ENCODE measurements at regions not wholly inside any gene's neighbourhood (a gene's known extent, or its start where the extent isn't known, plus 50 kb on each side); places are given as distances from the start of the nearest gene placed in this dataset.

DNA sequence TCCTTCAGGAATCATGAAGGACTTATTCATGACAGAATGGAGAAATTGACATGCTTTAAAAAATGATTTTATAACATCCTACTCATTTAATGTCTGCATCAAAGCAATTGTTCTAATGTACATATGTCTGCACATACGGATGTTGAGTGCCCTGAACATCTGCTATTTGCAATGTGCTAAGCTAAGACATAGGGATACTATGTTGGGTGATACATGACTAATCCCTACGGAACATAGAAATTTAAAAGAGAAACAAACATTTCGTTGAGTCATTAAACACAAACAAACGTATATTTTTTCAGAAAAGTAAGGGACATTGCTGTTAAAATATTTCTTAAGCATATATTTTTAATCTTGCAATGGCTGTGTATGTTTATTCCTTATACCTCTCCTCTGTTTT, 686.5 kb upstream of the ADAMTS16 start:
- Histone ChIP-seq H3K79me1 (ENCODE audit: insufficient read depth, low read depth, low read length, poor library complexity, severe bottlenecking) (no peaks in the 10 kb centered on the region), H3K56ac (ENCODE audit: insufficient read length, low read depth, low read length) (no peak overlapping the region), H3K9me3 (ENCODE audit: control insufficient read depth, low read depth, low read length) (no peaks in the 10 kb centered on the region), H4K91ac (ENCODE audit: insufficient read length, low read depth, low read length) (no peak overlapping the region), H3K27me3 (ENCODE audit: insufficient read depth, low read length) (no peaks in the 10 kb centered on the region), H2AFZ (ENCODE audit: low read length) (no peak overlapping the region), H3K23ac (ENCODE audit: insufficient read length, low read depth, low read length) (no peak overlapping the region), H2AK5ac (ENCODE audit: insufficient read length, low read length) (no peak overlapping the region), H3K4ac (ENCODE audit: low read depth, low read length) (no peak overlapping the region), H2BK120ac (ENCODE audit: low read depth, low read length, poor library complexity, severe bottlenecking) (no peak overlapping the region), H2BK5ac (ENCODE audit: insufficient read length, low read length) (no peak overlapping the region), H2BK15ac (ENCODE audit: low read depth, low read length) (no peak overlapping the region), H3K79me2 (ENCODE audit: insufficient read depth, low read length) (no peaks in the 10 kb centered on the region), H4K5ac (ENCODE audit: insufficient read length, low read depth, low read length) (no peak overlapping the region), H3T11ph (ENCODE audit: low read length) (no peak overlapping the region), H4K20me1 (ENCODE audit: control insufficient read depth, insufficient read depth, insufficient read length) (no peaks in the 10 kb centered on the region), H3K18ac (ENCODE audit: insufficient read length, low read depth, low read length) (no peak overlapping the region), H3K14ac (ENCODE audit: insufficient read depth, low read length) (no peak overlapping the region), H2BK20ac (ENCODE audit: low read depth, low read length, poor library complexity, severe bottlenecking) (no peak overlapping the region), H4K8ac (replicated peaks; ENCODE audit: insufficient read length, low read depth, low read length) (no peak overlapping the region), H3K4me2 (ENCODE audit: insufficient read depth, insufficient read length, low read length) (no peak overlapping the region), H2BK12ac (ENCODE audit: insufficient read length, low read depth, low read length) (no peak overlapping the region), H3K4me1 (ENCODE audit: insufficient read depth, low read length) (no peaks in the 10 kb centered on the region), H3K27ac (ENCODE audit: insufficient read length, low read depth, low read length) (no peak overlapping the region), H3K23me2 (ENCODE audit: insufficient read length, low read depth, low read length, poor library complexity, severe bottlenecking) (no peaks in the 10 kb centered on the region), H3K9ac (ENCODE audit: extremely low read depth, insufficient read length, low read length) (no peak overlapping the region)
- no peak overlapping the region for H3K27ac Mint-ChIP-seq
- no peaks in the 10 kb centered on the region; a peak in 1 of 5 replicates for H3K9me3 Mint-ChIP-seq
- WGBS (ENCODE audit: extremely low coverage, insufficient read length, low lambda C conversion rate), result no CpG with 5 or more reads among the region's 4 CpGs
- H3K4me1 Mint-ChIP-seq, result no peaks in the 10 kb centered on the region
- H3K36me3 Mint-ChIP-seq (ENCODE audit: insufficient read depth in 1 of 3, low read depth in 3 of 3), result no peaks in the 10 kb centered on the region
- H3K4me3 Mint-ChIP-seq, result no peak overlapping the region
- no peak for DNase-seq
- no peaks in the 10 kb centered on the region; the same call in 1 of the 2 replicates for H3K27me3 Mint-ChIP-seq (ENCODE audit: low read depth)
- TF ChIP-seq, protein P1, sequence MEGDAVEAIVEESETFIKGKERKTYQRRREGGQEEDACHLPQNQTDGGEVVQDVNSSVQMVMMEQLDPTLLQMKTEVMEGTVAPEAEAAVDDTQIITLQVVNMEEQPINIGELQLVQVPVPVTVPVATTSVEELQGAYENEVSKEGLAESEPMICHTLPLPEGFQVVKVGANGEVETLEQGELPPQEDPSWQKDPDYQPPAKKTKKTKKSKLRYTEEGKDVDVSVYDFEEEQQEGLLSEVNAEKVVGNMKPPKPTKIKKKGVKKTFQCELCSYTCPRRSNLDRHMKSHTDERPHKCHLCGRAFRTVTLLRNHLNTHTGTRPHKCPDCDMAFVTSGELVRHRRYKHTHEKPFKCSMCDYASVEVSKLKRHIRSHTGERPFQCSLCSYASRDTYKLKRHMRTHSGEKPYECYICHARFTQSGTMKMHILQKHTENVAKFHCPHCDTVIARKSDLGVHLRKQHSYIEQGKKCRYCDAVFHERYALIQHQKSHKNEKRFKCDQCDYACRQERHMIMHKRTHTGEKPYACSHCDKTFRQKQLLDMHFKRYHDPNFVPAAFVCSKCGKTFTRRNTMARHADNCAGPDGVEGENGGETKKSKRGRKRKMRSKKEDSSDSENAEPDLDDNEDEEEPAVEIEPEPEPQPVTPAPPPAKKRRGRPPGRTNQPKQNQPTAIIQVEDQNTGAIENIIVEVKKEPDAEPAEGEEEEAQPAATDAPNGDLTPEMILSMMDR (conservative IDR thresholded peaks at IDR 0.05), result no peak

Measured in H9 (cell line).